ENCODE measurements at regions not wholly inside any gene's neighbourhood (a gene's known extent, or its start where the extent isn't known, plus 50 kb on each side); places are given as distances from the start of the nearest gene placed in this dataset.

DNA sequence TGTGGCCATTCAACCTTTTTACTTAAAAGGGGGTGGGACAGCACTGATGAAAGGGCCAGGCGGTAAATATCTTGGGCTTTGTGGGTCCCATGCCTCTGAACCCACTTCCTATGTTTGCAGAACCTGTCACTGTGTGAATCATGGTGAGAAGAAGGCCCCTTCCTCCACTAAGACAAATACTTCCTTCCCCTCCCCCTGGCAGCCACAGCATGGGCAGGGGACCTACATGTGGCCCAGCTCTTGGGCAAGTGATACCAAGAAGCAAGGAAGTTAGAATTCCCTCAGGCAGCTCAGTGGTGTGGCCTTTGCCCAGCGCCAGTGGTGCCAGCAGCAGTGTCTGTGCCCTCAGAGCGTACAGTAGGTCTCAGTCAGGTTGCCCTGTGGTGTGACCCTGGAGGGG, 168.6 kb downstream of the TRIM33 start:
- no peak for DNase-seq (ENCODE audit: low read depth)

DNA sequence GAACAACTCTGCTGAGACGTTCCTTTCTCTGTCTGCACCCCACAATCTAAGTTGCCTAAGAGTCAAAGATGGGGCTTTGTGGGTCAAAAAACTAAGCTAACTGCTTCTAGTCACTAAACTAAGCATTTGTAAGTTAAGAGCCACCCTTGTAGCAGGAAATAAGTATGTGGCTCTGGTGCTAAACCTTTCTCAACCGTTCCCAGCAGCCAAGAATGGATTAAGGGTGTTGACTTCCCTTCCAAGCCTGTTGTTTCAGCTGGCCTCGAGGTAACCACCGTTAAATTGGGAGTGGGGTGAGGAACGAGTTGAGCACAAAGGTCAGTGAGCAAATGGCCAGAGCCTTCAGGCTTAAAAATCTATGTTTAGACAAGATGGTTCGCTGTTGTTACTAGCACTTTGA, 169.1 kb downstream of the TRIM33 start:
- no peak for DNase-seq (ENCODE audit: low read depth)

DNA sequence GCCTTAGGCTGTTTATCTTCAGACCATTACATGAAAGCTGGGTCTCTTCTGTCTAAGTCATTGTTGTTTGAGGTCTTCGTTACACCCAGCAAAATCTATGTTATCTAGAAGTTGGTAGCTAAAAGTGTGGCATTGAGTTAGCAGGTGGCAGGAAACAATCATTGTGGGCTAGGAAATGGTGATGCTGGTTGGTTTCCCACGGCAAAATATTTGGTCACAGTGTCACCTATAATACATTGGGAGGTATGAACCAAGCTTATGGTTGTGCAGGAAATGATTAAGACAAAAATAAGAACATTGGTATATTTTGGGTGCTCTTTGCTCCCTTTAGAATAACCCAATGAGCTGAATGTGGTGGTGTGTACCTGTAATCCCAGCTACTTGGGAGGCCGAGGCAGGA, 169.7 kb downstream of the TRIM33 start:
- no peak for DNase-seq (ENCODE audit: low read depth)

DNA sequence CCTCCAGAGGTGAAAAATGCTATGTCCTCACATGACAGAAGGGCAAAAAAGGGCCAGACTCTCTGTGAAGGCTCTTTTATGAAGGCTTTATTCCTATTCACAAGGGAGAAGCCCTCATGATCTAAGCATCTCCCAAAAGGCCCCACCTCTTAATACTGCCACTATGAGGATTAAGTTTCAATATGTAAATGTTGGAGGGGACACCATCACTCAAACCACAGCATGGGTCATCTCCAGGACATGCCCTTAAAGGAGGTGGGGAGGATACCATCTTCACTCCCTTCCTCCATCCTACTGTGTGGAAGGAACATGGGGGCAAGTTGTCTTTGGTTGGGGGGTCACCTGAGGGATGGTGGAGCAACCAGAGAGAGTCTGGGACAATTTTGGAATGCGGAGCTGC, 170.1 kb downstream of the TRIM33 start:
- DNase-seq (ENCODE audit: low read depth): no peak

DNA sequence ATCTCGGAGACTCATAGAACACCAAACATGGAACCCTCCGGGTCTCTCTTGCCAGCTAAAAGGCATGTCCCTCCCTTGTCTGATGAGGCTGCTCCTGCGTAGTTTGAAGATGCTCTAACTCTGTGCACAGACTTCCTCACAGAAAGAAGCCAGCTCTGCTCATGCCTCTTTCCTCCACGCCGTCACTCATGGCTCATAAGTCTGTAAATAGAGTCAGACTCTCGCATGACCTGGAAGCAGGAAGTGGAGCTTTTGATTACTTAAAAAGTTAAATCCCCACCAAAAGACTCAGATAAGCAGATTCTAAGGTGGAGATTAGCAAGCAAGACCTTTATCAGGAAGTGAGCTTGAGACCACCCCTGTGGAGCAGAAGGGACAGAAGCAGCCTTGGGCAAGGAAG, 171.6 kb downstream of the TRIM33 start:
- no peak for DNase-seq (ENCODE audit: low read depth)

DNA sequence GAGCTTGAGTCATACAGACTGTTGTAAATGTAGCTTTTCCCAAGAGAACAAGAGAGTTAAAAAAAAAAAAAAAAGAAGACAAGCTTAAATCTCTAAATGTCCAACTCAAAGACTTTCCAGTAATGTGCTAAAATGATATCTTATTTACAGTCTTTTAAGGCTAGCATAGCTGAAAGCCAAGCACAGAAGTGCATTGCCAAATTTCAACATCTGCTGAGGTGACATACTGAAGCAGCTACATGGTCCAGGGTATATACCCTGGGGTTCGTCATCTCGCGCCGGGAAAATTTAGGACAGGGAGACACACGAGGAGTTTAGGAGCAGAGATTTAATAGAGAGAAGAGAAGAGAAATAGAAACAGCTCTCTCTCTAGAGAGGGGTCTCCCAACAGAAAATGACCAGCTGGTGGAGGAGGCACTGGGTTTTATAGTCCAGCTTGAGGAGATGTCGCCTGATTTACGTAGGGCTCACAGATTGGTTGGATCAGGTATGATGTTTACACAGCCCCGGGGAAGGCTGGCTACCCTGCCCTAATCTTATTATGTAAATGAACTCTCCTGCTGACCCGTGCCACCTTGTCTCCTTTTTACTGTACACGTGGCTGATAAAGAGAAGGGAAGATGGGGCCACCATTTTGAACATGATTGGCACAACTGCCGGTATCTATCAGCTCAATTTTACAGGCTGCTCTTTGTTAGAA, 172.7 kb downstream of the TRIM33 start:
- no peak for DNase-seq (ENCODE audit: low read depth)

DNA sequence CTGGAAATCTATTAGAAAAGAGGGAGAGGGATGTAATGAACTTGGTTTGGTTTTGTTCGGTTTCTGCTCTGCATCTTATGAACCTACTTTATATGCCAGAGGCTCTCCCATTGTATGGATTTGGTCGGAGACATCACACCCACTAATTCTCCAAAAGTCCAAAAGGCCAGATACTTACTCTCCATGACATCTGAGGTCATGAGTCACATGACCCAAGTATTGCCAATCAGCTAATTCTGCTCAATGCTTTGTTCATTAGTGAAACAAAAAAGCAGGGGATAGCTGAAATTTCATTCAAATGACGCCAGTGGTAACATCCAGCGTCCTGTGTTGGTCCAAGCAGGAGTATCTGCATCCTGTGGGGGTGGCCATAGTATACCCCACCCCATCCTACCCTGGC, 173.6 kb downstream of the TRIM33 start:
- no peak for DNase-seq (ENCODE audit: low read depth)

DNA sequence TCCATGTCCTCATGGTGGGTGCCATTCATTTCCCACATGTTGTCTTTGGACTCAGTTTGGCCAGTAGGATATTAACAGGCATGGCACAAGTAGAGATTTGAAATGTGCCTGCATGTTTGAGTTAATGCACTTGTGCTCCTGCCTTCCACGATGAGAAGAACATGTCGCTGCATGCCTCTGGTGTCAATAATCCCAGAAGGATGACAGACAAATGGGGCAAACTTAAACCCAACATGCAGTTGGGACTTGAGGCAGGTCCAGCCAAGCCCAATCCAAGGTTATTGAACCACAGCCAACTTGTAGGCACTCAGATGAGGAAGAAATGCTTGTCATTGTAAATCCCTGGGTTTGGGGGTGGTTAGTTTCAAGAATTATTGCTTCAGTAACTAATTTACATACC, 174.6 kb downstream of the TRIM33 start:
- DNase-seq (ENCODE audit: low read depth): no peak

DNA sequence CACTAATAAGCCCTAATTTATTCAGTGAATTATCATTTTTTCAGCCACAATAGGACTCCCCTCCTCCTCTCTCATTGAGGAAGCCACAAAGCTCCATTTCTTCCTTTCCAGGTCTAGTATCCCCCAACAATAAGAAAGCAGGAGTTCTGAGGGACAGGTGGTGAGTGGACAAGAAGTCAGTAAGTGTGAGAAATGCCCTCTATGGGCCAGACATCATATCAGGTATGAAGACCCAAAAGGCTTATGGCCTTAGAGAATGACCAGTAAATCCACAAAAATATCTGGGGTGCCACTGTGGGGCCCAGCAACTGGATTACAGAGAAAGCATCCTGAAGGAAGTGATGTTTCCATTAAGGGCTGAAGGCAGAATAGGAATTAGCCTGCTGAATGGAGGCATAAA, 175.7 kb downstream of the TRIM33 start:
- no peak for DNase-seq (ENCODE audit: low read depth)

DNA sequence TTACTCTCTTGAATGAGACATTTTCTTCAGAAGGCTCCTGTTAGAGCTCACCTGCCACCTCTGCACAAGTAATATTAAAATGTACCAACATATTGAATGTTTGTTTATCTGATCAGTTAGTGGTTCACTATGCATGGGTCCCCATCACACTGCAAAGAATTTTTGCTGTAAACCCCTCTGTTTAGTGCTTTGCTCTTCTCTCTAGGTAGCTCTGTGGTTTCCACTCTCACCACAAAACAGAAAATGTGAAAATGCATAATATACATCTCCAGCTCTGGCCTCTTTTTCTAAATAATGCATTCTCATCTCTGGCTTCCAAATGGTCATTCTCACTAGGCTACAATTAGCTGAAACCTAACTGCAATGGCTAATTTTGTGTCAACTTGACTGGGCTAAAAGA, 176.7 kb downstream of the TRIM33 start:
- no peak for DNase-seq (ENCODE audit: low read depth)

DNA sequence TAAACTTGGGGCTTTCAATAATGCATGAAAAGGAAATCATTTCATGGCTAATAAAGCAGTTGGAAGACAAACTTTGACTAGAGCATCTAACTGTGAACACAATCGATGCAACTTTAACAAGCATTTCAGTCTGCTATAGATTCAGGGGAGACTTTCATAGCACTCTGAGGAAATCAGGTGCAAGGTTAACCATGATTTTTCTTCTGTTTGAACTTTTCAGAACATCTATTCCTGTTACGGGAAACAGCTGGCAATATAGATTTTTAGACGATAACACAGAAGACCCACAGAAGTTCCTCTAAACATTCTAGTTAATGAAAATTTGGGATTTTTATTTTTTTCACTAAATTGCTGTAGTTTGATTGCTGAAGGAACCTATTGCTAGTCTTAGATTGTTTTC, 177.3 kb downstream of the TRIM33 start:
- DNase-seq (ENCODE audit: low read depth): no peak

DNA sequence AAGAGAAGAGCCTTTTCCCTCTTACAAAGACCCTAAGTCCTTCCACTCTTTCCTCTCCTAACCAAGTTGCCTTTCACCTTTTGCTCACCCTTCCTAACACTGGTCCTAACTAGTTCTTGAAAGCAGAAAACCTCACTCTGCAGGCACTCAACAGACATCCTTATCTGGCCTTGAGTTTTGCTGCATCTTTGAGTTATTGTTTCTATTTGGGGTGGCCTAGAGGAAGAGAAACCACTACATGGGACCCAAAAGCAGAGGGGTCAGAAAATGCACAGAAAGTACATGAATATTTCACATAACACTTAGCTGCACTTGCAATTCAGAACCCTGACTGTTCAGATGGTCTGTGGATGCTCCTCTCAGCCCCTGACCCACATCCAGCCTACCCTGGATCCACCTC, 178.3 kb upstream of the SYT6 start:
- DNase-seq (ENCODE audit: low read depth): no peak

DNA sequence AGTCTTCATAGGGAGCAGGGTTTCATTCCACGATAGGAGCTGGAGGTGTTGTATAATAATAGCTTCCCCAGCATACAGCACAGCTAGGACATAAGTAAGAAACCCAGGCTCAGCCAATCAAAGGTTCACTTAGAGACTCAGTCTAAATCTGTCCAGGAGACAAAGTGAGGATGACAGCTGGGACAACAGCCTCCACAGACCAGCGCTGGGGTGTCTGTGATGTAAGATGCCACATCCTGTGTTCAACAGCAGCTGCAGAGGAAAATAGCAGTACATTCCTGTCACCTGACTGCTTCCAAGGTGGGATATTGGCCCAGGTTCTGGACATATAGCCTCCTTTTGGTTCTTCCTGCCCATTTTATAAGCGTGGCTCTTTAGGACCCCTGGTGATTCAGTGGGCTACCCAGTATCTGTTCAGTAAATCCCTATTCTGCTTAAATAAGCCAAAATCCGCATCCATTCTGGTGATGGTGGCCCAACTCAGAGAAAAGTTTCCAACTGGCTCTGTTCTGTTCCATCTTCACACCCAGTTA, 176.8 kb upstream of the SYT6 start:
- no peak for DNase-seq (ENCODE audit: low read depth)

DNA sequence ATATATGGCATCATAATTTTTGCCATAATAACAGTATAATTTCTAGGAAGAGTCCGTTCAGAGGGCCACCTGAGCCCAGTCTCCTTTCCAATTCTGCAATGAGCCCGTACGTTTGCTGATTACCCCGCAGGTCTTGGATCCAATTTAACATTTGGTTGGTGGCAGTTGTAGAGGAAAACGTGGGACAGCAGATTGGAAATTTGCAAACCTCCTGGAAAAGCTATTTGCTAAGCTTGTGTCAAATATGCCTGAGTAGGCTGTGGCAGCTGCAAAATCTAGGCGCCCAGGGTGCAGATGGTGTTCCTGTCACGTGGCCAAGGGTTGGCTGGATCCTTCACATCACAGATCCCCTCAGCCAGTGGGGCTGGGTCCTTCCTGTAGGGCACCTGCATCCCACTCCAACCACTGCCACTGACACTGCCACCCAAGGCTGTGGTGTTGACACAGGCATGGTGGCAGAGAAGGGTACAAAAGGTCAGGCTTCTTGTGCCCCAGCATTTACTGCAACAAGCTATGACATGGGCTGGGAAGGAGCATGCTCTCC, 174.8 kb upstream of the SYT6 start:
- no peak for DNase-seq (ENCODE audit: low read depth)

DNA sequence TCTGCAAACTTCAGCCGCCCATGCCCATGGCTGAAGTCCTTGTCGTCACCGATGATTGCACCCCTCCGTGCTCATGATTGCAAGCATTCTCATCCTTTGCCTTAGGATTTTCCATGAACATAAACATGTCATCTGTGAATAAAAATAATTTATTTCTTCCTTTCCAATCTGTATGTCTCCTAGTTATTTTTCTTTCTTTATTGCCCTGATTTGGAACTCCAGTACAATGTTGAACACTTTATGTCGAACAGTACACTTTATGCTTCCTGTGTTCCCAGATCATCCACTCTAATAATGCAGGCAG, 170.9 kb upstream of the SYT6 start:
- no peak for DNase-seq (ENCODE audit: low read depth)

DNA sequence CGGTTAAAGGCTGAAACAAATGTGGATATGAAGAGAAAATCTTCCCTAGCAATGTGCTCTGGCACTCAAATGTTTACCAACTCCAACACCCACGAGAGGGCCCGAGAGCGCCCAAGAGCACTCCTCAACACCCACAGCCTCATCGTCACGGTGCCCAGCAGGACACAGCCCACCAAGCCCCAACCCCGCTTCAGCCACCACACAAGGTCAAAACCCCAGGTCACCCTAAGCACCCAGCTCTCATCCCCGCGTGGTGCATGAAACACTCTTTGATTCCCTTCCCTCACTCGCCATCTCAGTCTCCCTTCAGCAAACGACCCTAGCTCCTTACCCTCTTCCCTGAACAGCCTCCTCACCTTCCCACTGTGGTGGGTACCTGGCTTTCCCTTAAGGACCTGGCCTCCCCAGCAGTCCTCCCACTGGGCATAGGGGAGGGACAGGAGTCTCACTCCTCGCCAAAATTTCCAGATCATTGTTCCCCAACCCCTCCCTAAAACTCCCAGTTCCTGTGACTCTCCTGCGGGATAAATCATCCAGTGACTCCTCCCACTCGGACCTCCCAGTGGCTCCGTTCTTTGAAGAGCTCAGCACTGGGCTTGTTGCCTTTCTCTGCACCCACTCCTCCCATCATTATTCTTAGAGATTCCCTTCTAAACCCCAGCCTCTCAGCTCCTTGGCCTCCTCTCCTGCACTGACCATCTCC, 170.4 kb upstream of the SYT6 start:
- no peak for DNase-seq (ENCODE audit: low read depth)

DNA sequence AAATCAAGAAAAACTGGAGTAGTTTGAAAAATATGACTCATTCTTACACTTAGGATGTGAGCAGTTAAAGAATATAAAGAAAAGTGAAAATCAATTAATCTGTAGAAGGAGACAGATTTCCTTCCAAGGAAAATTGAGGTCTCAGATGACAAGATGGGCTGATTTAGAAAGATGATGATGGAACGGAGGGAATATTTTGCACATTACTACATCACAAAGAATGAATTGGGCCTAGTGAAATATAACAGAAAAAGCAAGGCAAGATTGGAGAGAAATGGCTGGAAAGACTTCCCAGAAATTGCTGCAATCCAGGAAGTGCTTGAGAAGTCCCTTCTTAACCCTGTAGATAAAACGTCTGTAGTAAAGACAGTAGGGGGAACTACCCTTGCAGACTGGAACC, 169.1 kb upstream of the SYT6 start:
- no peak for DNase-seq (ENCODE audit: low read depth)

DNA sequence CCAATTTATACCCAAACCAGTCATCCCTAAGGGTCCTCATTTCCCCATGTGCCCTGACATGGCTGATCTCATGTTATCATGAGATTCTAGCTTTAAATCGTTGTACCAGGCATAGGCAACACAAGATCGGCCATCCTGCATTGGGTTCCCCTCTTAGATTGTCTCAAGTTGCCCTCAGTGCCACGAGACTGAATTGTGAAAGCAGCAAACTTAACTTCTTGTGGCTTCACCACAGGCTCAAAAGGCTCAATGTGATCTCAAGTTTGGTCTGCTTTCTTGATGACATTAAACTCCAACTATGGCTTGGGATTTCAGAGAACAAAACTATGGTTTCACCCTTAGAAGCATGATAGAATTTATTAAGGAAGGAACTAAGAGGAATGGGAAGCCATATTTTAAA, 168.5 kb upstream of the SYT6 start:
- no peak for DNase-seq (ENCODE audit: low read depth)

DNA sequence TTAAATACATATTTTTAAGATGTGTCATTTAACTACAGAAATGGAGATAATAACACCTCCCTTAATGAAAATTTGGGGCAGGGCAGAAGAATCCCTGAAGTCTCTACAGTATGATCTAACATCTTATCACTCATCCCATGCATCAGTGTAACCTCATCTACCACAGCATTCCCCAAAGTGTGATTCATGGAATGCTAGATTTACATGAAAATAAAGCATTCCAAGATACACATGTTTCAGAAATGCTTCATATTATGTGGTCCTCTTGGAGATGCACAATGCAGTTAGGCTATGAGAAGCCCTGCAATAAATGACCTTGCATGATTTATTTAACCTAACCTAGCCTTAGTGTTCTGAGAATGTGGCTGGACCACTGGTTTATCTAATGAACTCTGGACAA, 166.9 kb upstream of the SYT6 start:
- peak; percentile 74 for DNase-seq (ENCODE audit: low read depth)

DNA sequence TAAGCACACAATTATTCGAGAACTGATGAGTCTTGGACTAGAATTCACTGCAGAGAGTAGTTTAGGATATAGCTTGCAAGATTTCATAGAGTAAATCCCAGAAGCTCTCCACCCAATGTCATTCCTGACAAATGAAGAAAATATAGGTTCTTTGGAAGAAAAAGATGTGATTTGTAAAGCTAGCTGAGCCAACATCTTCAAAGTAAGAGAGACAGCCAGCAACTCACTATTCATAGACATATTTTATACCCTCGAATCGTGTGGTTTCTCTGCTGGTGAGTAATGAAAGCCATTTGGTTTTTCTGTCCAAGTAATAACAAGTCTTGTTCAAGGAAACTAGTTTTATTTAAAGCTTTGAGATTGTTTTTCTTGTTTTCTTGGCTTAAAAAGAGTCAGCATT, 165.7 kb upstream of the SYT6 start:
- DNase-seq (ENCODE audit: low read depth): no peak

DNA sequence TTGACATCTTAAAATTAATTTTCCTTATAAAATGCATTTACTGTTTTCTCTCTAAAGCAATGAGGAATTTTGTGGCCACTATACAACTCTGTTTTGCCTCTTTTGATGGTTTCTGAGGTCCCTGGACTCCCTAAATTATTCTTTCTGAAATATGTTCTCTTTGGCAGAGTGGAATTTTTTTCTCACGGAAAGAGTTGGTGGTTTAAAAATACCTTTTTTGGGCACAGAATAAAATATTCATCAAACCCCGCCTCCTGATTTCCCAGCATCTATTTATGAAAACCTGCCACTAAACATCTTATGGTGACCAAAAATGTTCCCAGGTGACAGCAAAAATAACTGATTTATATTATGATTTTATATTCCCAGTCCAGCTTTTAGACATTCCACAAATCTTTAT, 165.3 kb upstream of the SYT6 start:
- DNase-seq (ENCODE audit: low read depth): no peak

DNA sequence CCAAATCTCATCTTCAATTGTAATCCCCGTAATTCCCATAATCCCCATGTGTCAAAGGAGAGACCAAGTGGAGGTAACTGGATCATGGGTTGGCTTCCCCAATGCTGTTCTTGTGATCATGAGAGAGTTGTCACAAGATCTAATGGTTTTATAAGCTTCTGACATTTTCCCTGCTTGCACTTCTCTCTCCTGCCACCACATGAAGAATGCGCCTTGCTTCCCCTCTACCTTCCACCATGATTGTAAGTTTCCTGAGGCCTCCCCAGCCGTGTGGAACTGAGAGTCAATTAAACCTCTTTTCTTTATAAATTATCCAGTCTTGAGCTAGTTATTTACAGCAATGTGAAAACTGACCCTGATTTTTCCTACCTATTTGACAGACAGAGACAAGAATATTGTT, 162.5 kb upstream of the SYT6 start:
- DNase-seq (ENCODE audit: low read depth): no peak

DNA sequence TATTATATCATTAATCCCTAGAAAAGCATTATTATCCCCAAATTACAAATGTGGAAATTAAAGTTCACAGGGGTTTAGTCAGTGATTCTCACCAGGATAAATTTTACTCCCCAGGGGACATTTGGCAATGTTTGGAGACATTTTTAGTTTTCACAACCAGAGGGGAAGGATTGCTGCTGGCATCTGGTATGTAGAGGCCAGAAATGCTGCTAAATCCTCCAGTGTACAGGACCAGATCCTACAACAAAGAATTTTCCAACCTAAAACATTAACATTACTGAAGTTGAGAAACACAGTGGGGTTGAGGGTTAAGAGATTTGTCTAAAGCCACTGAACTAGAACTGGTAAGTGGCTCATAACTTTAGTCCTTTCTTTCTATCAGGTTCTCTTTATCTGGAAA, 162.0 kb upstream of the SYT6 start:
- no peak for DNase-seq (ENCODE audit: low read depth)

DNA sequence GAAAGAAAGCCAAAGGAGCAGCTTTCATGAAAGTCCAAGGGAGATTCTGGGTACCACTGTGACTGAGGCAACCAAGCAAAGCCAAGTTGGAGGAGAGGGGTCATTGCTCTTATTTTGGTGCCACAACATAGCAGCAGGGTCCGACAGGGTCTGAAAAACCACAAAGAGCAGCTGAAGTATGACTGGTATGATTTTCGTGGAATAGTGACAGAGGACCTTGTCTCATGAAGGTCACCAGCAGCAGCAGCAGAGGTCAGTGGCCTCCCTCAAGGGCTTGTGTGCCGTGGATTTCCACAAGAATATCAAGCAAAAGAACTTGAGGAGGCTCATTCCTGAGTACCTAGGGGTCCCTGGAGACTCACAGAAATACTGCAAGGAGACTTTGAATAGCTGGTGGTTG, 160.9 kb upstream of the SYT6 start:
- DNase-seq (ENCODE audit: low read depth): no peak

All from non-pigmented ciliary epithelial cell (primary cell).